ENCODE measurements at regions not wholly inside any gene's neighbourhood (a gene's known extent, or its start where the extent isn't known, plus 50 kb on each side); places are given as distances from the start of the nearest gene placed in this dataset.

- no peak for DNase-seq
Observed at GRCh38 chr2:104701411-104701911, 152.5 kb upstream of the POU3F3 start.

- no peak for DNase-seq
Observed at GRCh38 chr2:104702031-104702850, 151.7 kb upstream of the POU3F3 start.

- no peak for DNase-seq
Observed at GRCh38 chr2:104703669-104704068, 150.2 kb upstream of the POU3F3 start.

- no peak for DNase-seq
Observed at GRCh38 chr2:104704496-104705245, 149.2 kb upstream of the POU3F3 start.

GRCh38 chr2:104707056-104707455 lies 146.9 kb upstream of the POU3F3 start:
- DNase-seq: no peak

GRCh38 chr2:104708967-104709366 lies 144.9 kb upstream of the POU3F3 start:
- no peak for DNase-seq

GRCh38 chr2:104716061-104716460 lies 137.9 kb upstream of the POU3F3 start:
- no peak for DNase-seq

- DNase-seq: no peak
Observed at GRCh38 chr2:104733226-104733943, 120.5 kb upstream of the POU3F3 start.

- DNase-seq: no peak
Observed at GRCh38 chr2:104734937-104735586, 118.9 kb upstream of the POU3F3 start.

GRCh38 chr2:104736026-104736425 lies 117.9 kb upstream of the POU3F3 start:
- DNase-seq: no peak

GRCh38 chr2:104741860-104742259 lies 112.1 kb upstream of the POU3F3 start:
- no peak for DNase-seq

- DNase-seq: no peak
Observed at GRCh38 chr2:104744537-104744936, 109.4 kb upstream of the POU3F3 start.

GRCh38 chr2:104745846-104746245 lies 108.1 kb upstream of the POU3F3 start:
- no peak for DNase-seq

- DNase-seq: no peak
Observed at GRCh38 chr2:104746299-104746698, 107.6 kb upstream of the POU3F3 start.

GRCh38 chr2:104746858-104747257 lies 107.1 kb upstream of the POU3F3 start:
- no peak for DNase-seq

- no peak for DNase-seq
Observed at GRCh38 chr2:104749856-104750460, 104.0 kb upstream of the POU3F3 start.

- no peak for DNase-seq
Observed at GRCh38 chr2:104752504-104752903, 101.4 kb upstream of the POU3F3 start.

- no peak for DNase-seq
Observed at GRCh38 chr2:104755026-104755878, 98.7 kb upstream of the POU3F3 start.

- no peak for DNase-seq
Observed at GRCh38 chr2:104756118-104756517, 97.8 kb upstream of the POU3F3 start.

GRCh38 chr2:104757056-104757455 lies 96.9 kb upstream of the POU3F3 start:
- no peak for DNase-seq

Data from right lung (tissue), 2 donors.